Smooth muscle cell (in vitro differentiated cells): ENCODE measurements at regions not wholly inside any gene's neighbourhood (a gene's known extent, or its start where the extent isn't known, plus 50 kb on each side); places are given as distances from the start of the nearest gene placed in this dataset.
A peak's percentile ranks its signal among the peaks of the same experiment; 100 is the strongest.

ENCODE experiments used
- DNase-seq: peaks from one replicate; lab custom pipeline; 2025; ENCODE audit not compliant: unreplicated experiment; lab: John Stamatoyannopoulos, UW
- H2AFZ ChIP-seq: fragments of 200-600 bp; sonication (generic); 2 replicates; pipeline ENCODE4 v1.6.0; 2016; ENCODE audit warnings: antibody characterized with exemption, low read depth, mild to moderate bottlenecking
- H3F3A ChIP-seq: fragments of 200-600 bp; sonication (generic); 2 replicates; pipeline ENCODE4 v1.6.0; 2017; ENCODE audit warnings: antibody characterized with exemption, low read depth
- H3K27ac ChIP-seq: fragments of 200-600 bp; sonication (generic); 2 replicates; pipeline ENCODE4 v1.5.1; 2016; ENCODE audit warnings: low read depth, mild to moderate bottlenecking
- H3K27me3 ChIP-seq: fragments of 200-600 bp; sonication (generic); 2 replicates; pipeline ENCODE4 v1.6.1; 2016; ENCODE audit warnings: low read depth, mild to moderate bottlenecking
- H3K36me3 ChIP-seq: fragments of 200-600 bp; sonication (generic); 2 replicates; pipeline ENCODE4 v1.5.1; 2016; ENCODE audit warnings: low read depth
- H3K4me1 ChIP-seq: fragments of 200-600 bp; sonication (generic); 2 replicates; pipeline ENCODE4 v1.5.1; 2016; ENCODE audit warnings: low read depth
- H3K4me2 ChIP-seq: fragments of 200-600 bp; sonication (generic); 2 replicates; pipeline ENCODE4 v1.6.0; 2016; ENCODE audit warnings: mild to moderate bottlenecking
- H3K4me3 ChIP-seq: fragments of 200-600 bp; sonication (generic); 2 replicates; pipeline ENCODE4 v1.5.1; 2016; ENCODE audit warnings: mild to moderate bottlenecking
- H3K79me2 ChIP-seq: fragments of 200-600 bp; sonication (generic); 2 replicates; pipeline ENCODE4 v1.6.0; 2016; ENCODE audit warnings: low read depth, mild to moderate bottlenecking
- H3K9ac ChIP-seq: fragments of 200-600 bp; sonication (generic); 2 replicates; pipeline ENCODE4 v1.6.0; 2016; ENCODE audit warnings: low read depth
- H3K9me3 ChIP-seq: fragments of 200-600 bp; sonication (generic); replicated peaks from 2 replicates; pipeline ENCODE4 v1.5.1; 2016; ENCODE audit warnings: low read depth
- H4K20me1 ChIP-seq: fragments of 200-600 bp; sonication (generic); 2 replicates; pipeline ENCODE4 v1.6.0; 2016; ENCODE audit warnings: low read depth
- WGBS: methylation state at CpG from one replicate; pipeline ENCODE4 v1.1.7; 2016; ENCODE audit warnings: low lambda C conversion rate; 5-methylcytosine and 5-hydroxymethylcytosine counted together
- TF ChIP-seq, protein P1 (sequence below): fragments of 200-600 bp; sonication (generic); IDR thresholded peaks from 2 replicates; pipeline ENCODE4 v1.5.1; 2017; ENCODE audit warnings: borderline replicate concordance, mild to moderate bottlenecking, antibody characterized with exemption; ENCODE audit not compliant: insufficient read depth, poor library complexity, severe bottlenecking

DNA sequence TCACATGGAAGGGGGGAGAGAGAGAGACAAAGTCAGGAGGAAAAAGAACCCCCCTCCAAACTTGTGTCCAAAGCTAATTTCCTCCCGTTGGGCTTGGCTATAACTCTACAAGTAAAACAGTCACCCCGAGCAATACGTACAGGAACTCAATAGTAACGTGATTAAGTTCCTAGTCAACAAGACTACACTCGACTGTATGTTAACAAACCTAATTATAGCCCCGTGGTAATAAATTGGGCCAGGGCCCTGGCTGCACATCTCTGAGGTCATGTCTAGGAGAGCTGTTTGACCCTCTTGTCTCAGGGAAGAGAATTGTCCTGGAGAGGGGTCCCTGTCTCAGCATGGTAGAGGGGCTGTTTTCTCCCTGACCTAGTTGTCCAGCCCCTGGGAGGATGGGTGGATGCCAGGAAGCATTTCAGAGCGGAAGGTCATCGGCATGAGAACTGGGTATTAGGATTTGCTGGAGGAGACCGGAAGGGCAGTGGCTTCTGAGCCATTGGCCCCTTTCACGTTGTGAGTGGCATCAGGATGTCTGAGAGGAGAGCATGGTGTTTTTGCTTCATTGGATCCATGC is 60.2 kb upstream of the COMTD1 start:
- Histone ChIP-seq H3K27me3 (no peaks in the 10 kb centered on the region), H2AFZ (peak overlapping the region; percentile 90), H3K4me2 (peak overlapping the region; percentile 90), H3K79me2 (no peaks in the 10 kb centered on the region), H3K9me3 (no peaks in the 10 kb centered on the region), H3K4me1 (peaks cover 13% of the 10 kb centered on the region), H3K9ac (peak overlapping the region; percentile 70), H3K36me3 (no peaks in the 10 kb centered on the region), H3K4me3 (peak overlapping the region; percentile 65), H4K20me1 (no peaks in the 10 kb centered on the region), H3F3A (peaks cover 13% of the 10 kb centered on the region), H3K27ac (no peak overlapping the region)
- TF ChIP-seq, protein P1, sequence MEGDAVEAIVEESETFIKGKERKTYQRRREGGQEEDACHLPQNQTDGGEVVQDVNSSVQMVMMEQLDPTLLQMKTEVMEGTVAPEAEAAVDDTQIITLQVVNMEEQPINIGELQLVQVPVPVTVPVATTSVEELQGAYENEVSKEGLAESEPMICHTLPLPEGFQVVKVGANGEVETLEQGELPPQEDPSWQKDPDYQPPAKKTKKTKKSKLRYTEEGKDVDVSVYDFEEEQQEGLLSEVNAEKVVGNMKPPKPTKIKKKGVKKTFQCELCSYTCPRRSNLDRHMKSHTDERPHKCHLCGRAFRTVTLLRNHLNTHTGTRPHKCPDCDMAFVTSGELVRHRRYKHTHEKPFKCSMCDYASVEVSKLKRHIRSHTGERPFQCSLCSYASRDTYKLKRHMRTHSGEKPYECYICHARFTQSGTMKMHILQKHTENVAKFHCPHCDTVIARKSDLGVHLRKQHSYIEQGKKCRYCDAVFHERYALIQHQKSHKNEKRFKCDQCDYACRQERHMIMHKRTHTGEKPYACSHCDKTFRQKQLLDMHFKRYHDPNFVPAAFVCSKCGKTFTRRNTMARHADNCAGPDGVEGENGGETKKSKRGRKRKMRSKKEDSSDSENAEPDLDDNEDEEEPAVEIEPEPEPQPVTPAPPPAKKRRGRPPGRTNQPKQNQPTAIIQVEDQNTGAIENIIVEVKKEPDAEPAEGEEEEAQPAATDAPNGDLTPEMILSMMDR, result no peak
- 60% methylated on average over 10 of the region's 10 CpGs for WGBS
- DNase-seq, result no peak

DNA sequence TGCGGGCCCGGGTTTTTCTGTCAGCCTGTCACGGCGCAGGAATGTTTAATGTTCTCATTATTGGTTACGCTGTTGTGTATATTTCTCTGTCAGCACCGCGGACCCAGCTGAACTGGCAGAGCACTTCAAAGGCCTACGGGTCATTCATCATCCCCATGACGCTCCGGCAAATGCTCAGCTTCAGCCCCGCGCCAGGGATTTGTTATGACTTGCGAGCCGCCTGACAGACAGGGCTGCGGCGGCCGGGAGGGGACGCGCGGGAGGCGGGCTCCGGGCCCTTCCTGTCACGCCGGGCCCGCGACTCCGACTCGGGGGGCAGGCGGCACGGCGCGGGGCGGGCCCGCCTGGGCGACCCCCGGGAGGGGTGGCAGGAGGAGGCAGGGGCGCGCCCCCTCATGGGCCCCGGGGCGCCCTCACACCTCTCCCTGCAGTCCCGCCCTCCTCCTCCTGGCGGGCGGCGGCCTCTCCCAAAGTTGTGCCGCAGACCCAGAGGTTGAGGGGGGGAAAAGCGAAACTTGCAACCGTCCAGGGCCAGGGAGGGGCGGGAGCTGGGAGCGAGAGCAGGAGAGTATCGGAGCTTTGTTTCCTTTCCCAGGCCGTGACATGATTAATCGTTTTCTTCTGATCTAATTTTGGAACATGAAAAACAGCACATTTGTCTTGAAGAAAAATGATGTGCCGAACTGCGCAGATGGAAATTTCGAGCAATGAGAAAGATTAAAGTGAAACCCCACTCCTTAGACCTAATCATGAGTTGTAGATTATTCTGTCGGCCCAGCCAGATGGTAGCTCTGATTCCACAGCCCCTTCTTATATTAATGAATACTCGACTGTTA is 59.3 kb upstream of the COMTD1 start:
- H3K27ac ChIP-seq, result peak overlapping the region; percentile 28
- H3K9me3 ChIP-seq, result no peaks in the 10 kb centered on the region
- peak overlapping the region; percentile 90 for H3K4me2 ChIP-seq
- no peaks in the 10 kb centered on the region for H3K36me3 ChIP-seq
- DNase-seq, result peak; percentile 24
- WGBS, result 3% methylated on average over 42 of the region's 57 CpGs
- peaks cover 13% of the 10 kb centered on the region for H3F3A ChIP-seq
- peak overlapping the region; percentile 90 for H2AFZ ChIP-seq
- no peaks in the 10 kb centered on the region for H4K20me1 ChIP-seq
- no peaks in the 10 kb centered on the region for H3K79me2 ChIP-seq
- H3K9ac ChIP-seq, result peak overlapping the region; percentile 70
- H3K27me3 ChIP-seq, result no peaks in the 10 kb centered on the region
- H3K4me1 ChIP-seq, result peaks cover 13% of the 10 kb centered on the region
- TF ChIP-seq, protein P1, result peak; percentile 23
- H3K4me3 ChIP-seq, result peak overlapping the region; percentile 65

DNA sequence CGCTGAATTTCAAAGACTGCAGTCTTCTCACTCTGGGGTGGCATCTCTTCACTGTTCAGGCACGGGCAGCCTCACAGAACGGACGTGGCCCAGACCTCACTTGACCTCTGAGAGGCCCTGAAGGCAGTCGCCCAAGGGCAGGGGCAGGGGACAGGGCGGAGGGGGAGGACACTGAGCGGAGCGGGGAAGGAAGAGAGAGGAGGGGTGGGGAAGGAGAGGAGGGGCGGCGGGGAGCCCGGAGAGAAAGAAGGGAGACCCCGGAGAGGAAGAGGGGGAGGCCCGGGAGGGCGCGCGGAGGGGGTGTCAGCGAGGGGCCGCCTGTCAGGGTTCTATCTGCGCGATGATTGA is 58.7 kb upstream of the COMTD1 start:
- WGBS, result 9% methylated on average over 9 of the region's 20 CpGs
- peak overlapping the region; percentile 90 for H3K4me2 ChIP-seq
- H3K36me3 ChIP-seq, result no peaks in the 10 kb centered on the region
- peaks cover 13% of the 10 kb centered on the region for H3F3A ChIP-seq
- peak overlapping the region; percentile 70 for H3K9ac ChIP-seq
- H3K9me3 ChIP-seq, result no peaks in the 10 kb centered on the region
- peak overlapping the region; percentile 90 for H2AFZ ChIP-seq
- no peaks in the 10 kb centered on the region for H3K27me3 ChIP-seq
- peaks cover 13% of the 10 kb centered on the region for H3K4me1 ChIP-seq
- TF ChIP-seq, protein P1, result no peak
- no peak overlapping the region for H3K27ac ChIP-seq
- no peaks in the 10 kb centered on the region for H3K79me2 ChIP-seq
- no peaks in the 10 kb centered on the region for H4K20me1 ChIP-seq
- peak overlapping the region; percentile 65 for H3K4me3 ChIP-seq
- no peak for DNase-seq
